NCI-H187 treated with DMSO at 0.1 percent for 48 hours (cell line): ENCODE measurements at regions not wholly inside any gene's neighbourhood (a gene's known extent, or its start where the extent isn't known, plus 50 kb on each side); places are given as distances from the start of the nearest gene placed in this dataset.
A peak's percentile ranks its signal among the peaks of the same experiment; 100 is the strongest.
"Not testable (repeated sequence)": the region's sequence is repeated elsewhere in the genome, so short reads cannot be mapped to it uniquely, and the experiment has no call there.

Experiments used
- DNase-seq: peaks from one replicate; lab custom pipeline; 2025; lab: John Stamatoyannopoulos, UW

- DNase-seq = no peak
These were observed 258.8 kb upstream of the IRS2 start for GRCh38 chr13:110045202-110045601.

GRCh38 chr13:110044551-110045111, 258.2 kb upstream of the IRS2 start:
- DNase-seq = peak; percentile 74

GRCh38 chr13:110042253-110042950, 256.0 kb upstream of the IRS2 start:
- DNase-seq = no peak

- DNase-seq = not testable (repeated sequence)
These were observed 255.3 kb upstream of the IRS2 start for GRCh38 chr13:110041638-110042037.

GRCh38 chr13:110037925-110038573, 251.7 kb upstream of the IRS2 start:
- no peak for DNase-seq

GRCh38 chr13:110036060-110036459, 249.7 kb upstream of the IRS2 start:
- no peak for DNase-seq

GRCh38 chr13:110034031-110034549, 247.7 kb upstream of the IRS2 start:
- no peak for DNase-seq

- no peak for DNase-seq
These were observed 246.6 kb upstream of the IRS2 start for GRCh38 chr13:110032969-110033368.

- no peak for DNase-seq
These were observed 244.1 kb upstream of the IRS2 start for GRCh38 chr13:110030394-110030928.

GRCh38 chr13:110028838-110029621, 242.6 kb upstream of the IRS2 start:
- DNase-seq = no peak

GRCh38 chr13:110028311-110028710, 241.9 kb upstream of the IRS2 start:
- no peak for DNase-seq

GRCh38 chr13:110027470-110028240, 241.3 kb upstream of the IRS2 start:
- no peak for DNase-seq

- DNase-seq = no peak
These were observed 238.2 kb upstream of the IRS2 start for GRCh38 chr13:110024645-110024980.

- no peak for DNase-seq
These were observed 237.6 kb upstream of the IRS2 start for GRCh38 chr13:110023729-110024644.

- no peak for DNase-seq
These were observed 231.6 kb upstream of the IRS2 start for GRCh38 chr13:110018009-110018408.

GRCh38 chr13:110017379-110017778, 231.0 kb upstream of the IRS2 start:
- no peak for DNase-seq

- peak; percentile 26 for DNase-seq
These were observed 228.9 kb upstream of the IRS2 start for GRCh38 chr13:110015253-110015652.

- DNase-seq = peak; percentile 40
These were observed 228.3 kb upstream of the IRS2 start for GRCh38 chr13:110014719-110015118.

GRCh38 chr13:110012102-110012739, 225.8 kb upstream of the IRS2 start:
- DNase-seq = no peak
